Brain microvascular endothelial cell (primary cell): ENCODE measurements at regions not wholly inside any gene's neighbourhood (a gene's known extent, or its start where the extent isn't known, plus 50 kb on each side); places are given as distances from the start of the nearest gene placed in this dataset.

ENCODE experiments used
- DNase-seq: peaks from one replicate; pipeline ENCODE4 v3.0.0-alpha.2; 2020
- H3K27ac ChIP-seq: fragments of 250-450 bp; sonication (Bioruptor Pico); 2 replicates; pipeline ENCODE4 v1.5.1; 2020; ENCODE audit warnings: mild to moderate bottlenecking, moderate library complexity
- H3K27me3 ChIP-seq: fragments of 250-450 bp; sonication (Bioruptor Pico); replicated peaks from 2 replicates; pipeline ENCODE4 v1.5.1; 2020; ENCODE audit warnings: mild to moderate bottlenecking
- H3K36me3 ChIP-seq: fragments of 250-450 bp; sonication (Bioruptor Pico); replicated peaks from 2 replicates; pipeline ENCODE4 v1.5.1; 2020; ENCODE audit warnings: mild to moderate bottlenecking
- H3K4me3 ChIP-seq: 2 replicates; pipeline ENCODE4 v1.5.1; 2011; ENCODE audit warnings: low read depth, mild to moderate bottlenecking, control low read depth, low read length, moderate library complexity
- CTCF ChIP-seq: IDR thresholded peaks from 2 replicates; pipeline ENCODE4 v1.5.1; 2011; ENCODE audit warnings: low read depth, mild to moderate bottlenecking, moderate library complexity, low read length, control low read depth, inconsistent platforms; ENCODE audit errors: missing control alignments
- in situ Hi-C: cut with HindIII; loops from 2 replicates; pipeline ENCODE4 v1.10.0; 2017; ENCODE audit warnings: low sequenced_read_pairs, low pct_ligation_motif_present

GRCh38 chr7:124379296-124379695 is 346.4 kb upstream of the TMEM229A start:
- no peak for DNase-seq
- H3K36me3 ChIP-seq: no peaks in the 10 kb centered on the region
- in situ Hi-C loops: no loop called here
- no peaks in the 10 kb centered on the region for H3K27me3 ChIP-seq
- no peak overlapping the region for H3K27ac ChIP-seq
- no peak for TF ChIP-seq CTCF
- H3K4me3 ChIP-seq: no peak overlapping the region

GRCh38 chr7:124376111-124376510 is 343.2 kb upstream of the TMEM229A start:
- no peak overlapping the region for H3K4me3 ChIP-seq
- TF ChIP-seq CTCF: no peak
- no peaks in the 10 kb centered on the region for H3K36me3 ChIP-seq
- in situ Hi-C loops: no loop called here
- no peaks in the 10 kb centered on the region for H3K27me3 ChIP-seq
- no peak for DNase-seq
- H3K27ac ChIP-seq: no peak overlapping the region

GRCh38 chr7:124375391-124375790 is 342.5 kb upstream of the TMEM229A start:
- Histone ChIP-seq H3K4me3 (no peak overlapping the region), H3K27ac (no peak overlapping the region), H3K27me3 (no peaks in the 10 kb centered on the region), H3K36me3 (no peaks in the 10 kb centered on the region)
- no peak for TF ChIP-seq CTCF
- no peak for DNase-seq
- in situ Hi-C loops: no loop called here

GRCh38 chr7:124369310-124369709 is 336.4 kb upstream of the TMEM229A start:
- Histone ChIP-seq H3K27me3 (no peaks in the 10 kb centered on the region), H3K36me3 (no peaks in the 10 kb centered on the region), H3K27ac (no peak overlapping the region), H3K4me3 (no peak overlapping the region)
- no peak for DNase-seq
- in situ Hi-C loops: no loop called here
- TF ChIP-seq CTCF: no peak

GRCh38 chr7:124366118-124366517 is 333.3 kb upstream of the TMEM229A start:
- TF ChIP-seq CTCF: no peak
- Histone ChIP-seq H3K27me3 (no peaks in the 10 kb centered on the region), H3K4me3 (no peak overlapping the region), H3K27ac (no peak overlapping the region), H3K36me3 (no peaks in the 10 kb centered on the region)
- in situ Hi-C loops: no loop called here
- DNase-seq: no peak

GRCh38 chr7:124364283-124364682 is 331.4 kb upstream of the TMEM229A start:
- H3K27ac ChIP-seq: no peak overlapping the region
- no peaks in the 10 kb centered on the region for H3K27me3 ChIP-seq
- no peak for DNase-seq
- no peak overlapping the region for H3K4me3 ChIP-seq
- in situ Hi-C loops: no loop called here
- no peaks in the 10 kb centered on the region for H3K36me3 ChIP-seq
- TF ChIP-seq CTCF: no peak
